ENCODE measurements at regions not wholly inside any gene's neighbourhood (a gene's known extent, or its start where the extent isn't known, plus 50 kb on each side); places are given as distances from the start of the nearest gene placed in this dataset.

DNA sequence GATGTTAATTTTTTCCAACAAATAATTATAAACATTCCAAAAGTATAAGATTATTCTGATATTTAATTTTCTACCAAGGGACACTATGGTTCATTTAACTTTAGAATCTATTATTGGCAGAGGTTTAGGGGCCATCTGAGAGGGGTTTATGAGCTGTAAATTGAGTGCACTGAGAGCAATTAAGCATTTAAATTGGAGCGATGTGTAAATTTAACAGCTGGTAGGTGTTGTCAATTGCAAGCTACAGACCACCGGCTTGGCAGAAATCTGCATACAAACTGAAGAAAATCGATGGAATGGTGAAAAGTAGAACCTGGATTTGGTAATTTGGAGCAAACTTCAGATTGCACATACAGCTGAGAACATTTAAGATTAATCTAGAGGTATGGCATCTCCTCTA, 55.8 kb upstream of the MTF2 start:
- TF ChIP-seq CTCF (IDR thresholded peaks at IDR 0.05; ENCODE audit: low read depth, low read length): no peak
- in situ Hi-C loops (cut with HindIII; ENCODE audit: low sequenced_read_pairs): no loop called here
- H3K4me3 ChIP-seq (ENCODE audit: low read depth, low read length): no peak overlapping the region
- DNase-seq (ENCODE audit: low read depth, low spot score): no peak

DNA sequence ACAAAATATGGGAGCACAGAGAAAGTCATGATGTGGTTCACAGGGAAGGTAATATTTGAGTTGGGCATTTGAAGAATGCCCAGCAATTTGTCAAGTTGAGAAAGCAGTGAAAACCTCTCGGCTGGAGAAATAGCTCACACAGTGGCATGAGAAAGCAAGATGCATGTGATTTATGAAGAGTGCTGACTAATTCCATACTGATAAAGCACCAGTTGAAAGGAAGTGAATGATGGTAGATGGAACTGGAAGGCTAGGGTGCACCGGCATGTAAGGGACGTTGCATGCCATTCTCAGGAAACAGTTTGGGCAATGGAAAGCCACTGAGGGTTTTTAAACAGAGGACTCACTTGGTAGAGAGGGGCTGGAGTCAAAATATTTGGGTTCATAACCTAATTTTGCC, 53.5 kb upstream of the MTF2 start:
- in situ Hi-C loops (cut with HindIII; ENCODE audit: low sequenced_read_pairs): no loop called here
- no peak for TF ChIP-seq CTCF (IDR thresholded peaks at IDR 0.05; ENCODE audit: low read depth, low read length)
- no peak for DNase-seq (ENCODE audit: low read depth, low spot score)
- no peak overlapping the region for H3K4me3 ChIP-seq (ENCODE audit: low read depth, low read length)

DNA sequence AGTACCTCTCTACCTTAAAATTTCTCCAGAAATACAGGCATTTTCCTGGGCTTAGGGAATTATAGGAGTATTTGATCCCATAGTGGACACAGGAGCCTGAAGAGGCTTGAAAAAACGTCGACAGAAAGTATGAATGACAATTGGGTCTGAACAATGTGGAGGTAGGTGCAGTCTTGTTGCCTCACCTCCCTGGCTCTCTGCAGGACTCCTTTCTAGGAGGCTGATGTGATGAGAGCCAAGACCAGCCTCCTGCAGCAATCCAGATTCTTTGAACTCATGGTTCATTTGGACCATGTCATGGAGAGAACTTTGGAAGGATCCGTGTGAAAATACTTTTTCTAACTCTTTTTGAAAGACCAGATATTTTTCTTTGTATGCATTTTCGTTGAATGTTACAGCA, 50.5 kb upstream of the MTF2 start:
- in situ Hi-C loops (cut with HindIII; ENCODE audit: low sequenced_read_pairs): no loop called here
- TF ChIP-seq CTCF (IDR thresholded peaks at IDR 0.05; ENCODE audit: low read depth, low read length): no peak
- DNase-seq (ENCODE audit: low read depth, low spot score): no peak
- no peak overlapping the region for H3K4me3 ChIP-seq (ENCODE audit: low read depth, low read length)

Data from astrocyte of the spinal cord (primary cell).